ENCODE measurements at regions not wholly inside any gene's neighbourhood (a gene's known extent, or its start where the extent isn't known, plus 50 kb on each side); places are given as distances from the start of the nearest gene placed in this dataset.

- Histone ChIP-seq H3K4me1 (ENCODE audit: insufficient read depth, low read length, poor library complexity, severe bottlenecking) (no peaks in the 10 kb centered on the region), H3K79me2 (ENCODE audit: insufficient read depth, low read length) (no peaks in the 10 kb centered on the region), H3K9me3 (ENCODE audit: insufficient read depth, low read depth, low read length) (no peaks in the 10 kb centered on the region), H3K36me3 (ENCODE audit: insufficient read depth, low read length) (no peaks in the 10 kb centered on the region), H3K4me3 (ENCODE audit: low read length, poor library complexity, severe bottlenecking) (no peak overlapping the region), H4K20me1 (ENCODE audit: insufficient read depth, low read length, poor library complexity, severe bottlenecking) (no peaks in the 10 kb centered on the region), H3K27me3 (ENCODE audit: insufficient read depth, low read length, poor library complexity, severe bottlenecking) (no peaks in the 10 kb centered on the region), H3F3A (ENCODE audit: low read depth) (no peaks in the 10 kb centered on the region), H3K9ac (ENCODE audit: low read depth, low read length, poor library complexity, severe bottlenecking) (no peak overlapping the region), H3K9me2 (replicated peaks; ENCODE audit: low read depth, low read length) (no peaks in the 10 kb centered on the region), H3K4me2 (ENCODE audit: low read depth, low read length, poor library complexity, severe bottlenecking) (no peak overlapping the region), H2AFZ (ENCODE audit: low read length) (no peak overlapping the region)
- TF ChIP-seq CTCF (conservative IDR thresholded peaks at IDR 0.05; ENCODE audit: low read length), result no peak
- no peak for TF ChIP-seq EZH2phosphoT487 (IDR thresholded peaks at IDR 0.05; ENCODE audit: borderline replicate concordance)
Observed at GRCh38 chr9:26181836-26182235, 503.6 kb upstream of the TUSC1 start.

- H3K4me3 ChIP-seq (ENCODE audit: low read length, poor library complexity, severe bottlenecking), result no peak overlapping the region
- H4K20me1 ChIP-seq (ENCODE audit: insufficient read depth, low read length, poor library complexity, severe bottlenecking), result no peaks in the 10 kb centered on the region
- H3K36me3 ChIP-seq (ENCODE audit: insufficient read depth, low read length), result no peaks in the 10 kb centered on the region
- H3K4me1 ChIP-seq (ENCODE audit: insufficient read depth, low read length, poor library complexity, severe bottlenecking), result no peaks in the 10 kb centered on the region
- no peak overlapping the region for H3K4me2 ChIP-seq (ENCODE audit: low read depth, low read length, poor library complexity, severe bottlenecking)
- H3K9ac ChIP-seq (ENCODE audit: low read depth, low read length, poor library complexity, severe bottlenecking), result no peak overlapping the region
- TF ChIP-seq CTCF (conservative IDR thresholded peaks at IDR 0.05; ENCODE audit: low read length), result no peak
- TF ChIP-seq EZH2phosphoT487 (IDR thresholded peaks at IDR 0.05; ENCODE audit: borderline replicate concordance), result no peak
- no peaks in the 10 kb centered on the region for H3K9me2 ChIP-seq (replicated peaks; ENCODE audit: low read depth, low read length)
- H3K27me3 ChIP-seq (ENCODE audit: insufficient read depth, low read length, poor library complexity, severe bottlenecking), result no peaks in the 10 kb centered on the region
- no peaks in the 10 kb centered on the region for H3K9me3 ChIP-seq (ENCODE audit: insufficient read depth, low read depth, low read length)
- H3F3A ChIP-seq (ENCODE audit: low read depth), result no peaks in the 10 kb centered on the region
- no peak overlapping the region for H2AFZ ChIP-seq (ENCODE audit: low read length)
- H3K79me2 ChIP-seq (ENCODE audit: insufficient read depth, low read length), result no peaks in the 10 kb centered on the region
Observed at GRCh38 chr9:26176628-26177027, 498.4 kb upstream of the TUSC1 start.

GRCh38 chr9:26175264-26175663 lies 497.0 kb upstream of the TUSC1 start:
- Histone ChIP-seq H3K4me3 (ENCODE audit: low read length, poor library complexity, severe bottlenecking) (no peak overlapping the region), H3K36me3 (ENCODE audit: insufficient read depth, low read length) (no peaks in the 10 kb centered on the region), H3K4me1 (ENCODE audit: insufficient read depth, low read length, poor library complexity, severe bottlenecking) (no peaks in the 10 kb centered on the region), H3K9ac (ENCODE audit: low read depth, low read length, poor library complexity, severe bottlenecking) (no peak overlapping the region), H3K9me2 (replicated peaks; ENCODE audit: low read depth, low read length) (no peaks in the 10 kb centered on the region), H3K4me2 (ENCODE audit: low read depth, low read length, poor library complexity, severe bottlenecking) (no peak overlapping the region), H3F3A (ENCODE audit: low read depth) (no peaks in the 10 kb centered on the region), H3K79me2 (ENCODE audit: insufficient read depth, low read length) (no peaks in the 10 kb centered on the region), H2AFZ (ENCODE audit: low read length) (no peak overlapping the region), H4K20me1 (ENCODE audit: insufficient read depth, low read length, poor library complexity, severe bottlenecking) (no peaks in the 10 kb centered on the region), H3K27me3 (ENCODE audit: insufficient read depth, low read length, poor library complexity, severe bottlenecking) (no peaks in the 10 kb centered on the region), H3K9me3 (ENCODE audit: insufficient read depth, low read depth, low read length) (no peaks in the 10 kb centered on the region)
- no peak for TF ChIP-seq EZH2phosphoT487 (IDR thresholded peaks at IDR 0.05; ENCODE audit: borderline replicate concordance)

- Histone ChIP-seq H3K27me3 (ENCODE audit: insufficient read depth, low read length, poor library complexity, severe bottlenecking) (no peaks in the 10 kb centered on the region), H3F3A (ENCODE audit: low read depth) (no peaks in the 10 kb centered on the region), H3K9me3 (ENCODE audit: insufficient read depth, low read depth, low read length) (no peaks in the 10 kb centered on the region), H3K9ac (ENCODE audit: low read depth, low read length, poor library complexity, severe bottlenecking) (no peak overlapping the region), H3K4me2 (ENCODE audit: low read depth, low read length, poor library complexity, severe bottlenecking) (no peak overlapping the region), H3K79me2 (ENCODE audit: insufficient read depth, low read length) (no peaks in the 10 kb centered on the region), H4K20me1 (ENCODE audit: insufficient read depth, low read length, poor library complexity, severe bottlenecking) (no peaks in the 10 kb centered on the region), H3K4me3 (ENCODE audit: low read length, poor library complexity, severe bottlenecking) (no peak overlapping the region), H3K36me3 (ENCODE audit: insufficient read depth, low read length) (no peaks in the 10 kb centered on the region), H3K4me1 (ENCODE audit: insufficient read depth, low read length, poor library complexity, severe bottlenecking) (no peaks in the 10 kb centered on the region), H3K9me2 (replicated peaks; ENCODE audit: low read depth, low read length) (no peaks in the 10 kb centered on the region), H2AFZ (ENCODE audit: low read length) (no peak overlapping the region)
- TF ChIP-seq CTCF (conservative IDR thresholded peaks at IDR 0.05; ENCODE audit: low read length) (no peak), EZH2phosphoT487 (IDR thresholded peaks at IDR 0.05; ENCODE audit: borderline replicate concordance) (no peak)
Observed at GRCh38 chr9:26172301-26172700, 494.1 kb upstream of the TUSC1 start.
